ENCODE measurements at regions not wholly inside any gene's neighbourhood (a gene's known extent, or its start where the extent isn't known, plus 50 kb on each side); places are given as distances from the start of the nearest gene placed in this dataset.

DNA sequence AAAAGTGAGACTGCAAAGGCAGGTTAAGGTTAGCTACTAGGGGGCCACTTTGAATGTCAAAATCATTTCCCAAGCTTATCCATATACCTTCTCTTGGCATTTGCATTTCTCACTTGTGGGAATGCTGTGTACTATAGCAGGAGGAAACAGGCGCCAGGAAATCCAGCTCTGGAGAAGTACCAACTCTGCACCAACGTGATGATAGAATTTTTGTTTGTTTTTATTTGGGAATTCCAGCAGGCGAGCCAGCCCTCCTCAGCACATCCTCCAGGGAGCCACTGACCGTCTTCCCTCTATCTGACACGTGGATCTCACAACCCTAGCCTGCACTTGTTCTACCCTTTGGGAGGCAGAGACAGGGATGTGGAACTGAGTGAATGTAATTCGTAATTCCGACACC, 318.0 kb downstream of the ACTL7B start:
- TF ChIP-seq, protein P1, sequence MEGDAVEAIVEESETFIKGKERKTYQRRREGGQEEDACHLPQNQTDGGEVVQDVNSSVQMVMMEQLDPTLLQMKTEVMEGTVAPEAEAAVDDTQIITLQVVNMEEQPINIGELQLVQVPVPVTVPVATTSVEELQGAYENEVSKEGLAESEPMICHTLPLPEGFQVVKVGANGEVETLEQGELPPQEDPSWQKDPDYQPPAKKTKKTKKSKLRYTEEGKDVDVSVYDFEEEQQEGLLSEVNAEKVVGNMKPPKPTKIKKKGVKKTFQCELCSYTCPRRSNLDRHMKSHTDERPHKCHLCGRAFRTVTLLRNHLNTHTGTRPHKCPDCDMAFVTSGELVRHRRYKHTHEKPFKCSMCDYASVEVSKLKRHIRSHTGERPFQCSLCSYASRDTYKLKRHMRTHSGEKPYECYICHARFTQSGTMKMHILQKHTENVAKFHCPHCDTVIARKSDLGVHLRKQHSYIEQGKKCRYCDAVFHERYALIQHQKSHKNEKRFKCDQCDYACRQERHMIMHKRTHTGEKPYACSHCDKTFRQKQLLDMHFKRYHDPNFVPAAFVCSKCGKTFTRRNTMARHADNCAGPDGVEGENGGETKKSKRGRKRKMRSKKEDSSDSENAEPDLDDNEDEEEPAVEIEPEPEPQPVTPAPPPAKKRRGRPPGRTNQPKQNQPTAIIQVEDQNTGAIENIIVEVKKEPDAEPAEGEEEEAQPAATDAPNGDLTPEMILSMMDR (IDR thresholded peaks at IDR 0.05) = no peak
- DNase-seq (ENCODE audit: low spot score) = no peak
- no peak overlapping the region for H3K4me3 ChIP-seq

DNA sequence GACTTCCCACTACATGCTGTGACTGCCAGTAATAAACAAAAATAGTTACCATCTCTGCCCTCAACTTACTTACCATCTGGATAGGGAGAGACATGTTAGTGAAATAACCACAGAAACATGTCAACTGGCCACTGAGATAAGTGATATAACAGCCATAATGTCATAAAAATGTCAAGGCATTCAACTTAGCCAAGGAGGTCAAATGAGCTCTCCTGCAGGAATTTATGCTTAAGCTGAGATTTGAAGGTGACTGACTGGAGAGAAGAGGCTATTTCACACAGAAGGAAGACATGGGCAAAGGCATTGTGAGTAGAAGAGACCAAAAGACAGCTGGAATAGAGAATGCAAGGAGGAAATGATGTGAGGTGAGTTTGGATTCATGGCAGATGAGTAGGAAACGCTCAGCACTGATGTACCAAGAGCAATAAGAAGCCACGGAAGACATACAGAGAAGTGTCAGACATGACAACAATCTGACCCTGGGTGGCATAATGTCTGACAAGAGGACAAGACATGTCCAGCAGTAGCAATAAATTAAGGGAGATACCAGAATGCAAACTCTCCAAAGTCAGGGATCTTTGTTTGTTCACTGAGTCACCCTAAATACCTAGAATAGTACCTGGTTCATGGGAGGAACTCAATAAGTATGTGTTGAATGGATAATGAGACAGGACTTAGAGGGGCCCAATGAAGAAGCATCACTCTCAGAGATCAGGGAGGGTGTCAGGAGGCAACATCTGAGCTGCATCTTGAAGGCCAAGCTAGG, 318.8 kb downstream of the ACTL7B start:
- Histone ChIP-seq H3K27me3 (no peaks in the 10 kb centered on the region), H3K27ac (no peak overlapping the region), H3K36me3 (no peaks in the 10 kb centered on the region), H3K9me3 (no peaks in the 10 kb centered on the region), H3K4me3 (no peak overlapping the region), H3K4me1 (no peaks in the 10 kb centered on the region)
- DNase-seq (ENCODE audit: low spot score) = no peak
- TF ChIP-seq, protein P1 (IDR thresholded peaks at IDR 0.05) = no peak

More for the DNA sequence above, 318.0 kb downstream of the ACTL7B start:
- H3K27ac ChIP-seq = no peak overlapping the region
- no peaks in the 10 kb centered on the region for H3K27me3 ChIP-seq
- no peaks in the 10 kb centered on the region for H3K4me1 ChIP-seq
- no peaks in the 10 kb centered on the region for H3K36me3 ChIP-seq
- no peaks in the 10 kb centered on the region for H3K9me3 ChIP-seq

DNA sequence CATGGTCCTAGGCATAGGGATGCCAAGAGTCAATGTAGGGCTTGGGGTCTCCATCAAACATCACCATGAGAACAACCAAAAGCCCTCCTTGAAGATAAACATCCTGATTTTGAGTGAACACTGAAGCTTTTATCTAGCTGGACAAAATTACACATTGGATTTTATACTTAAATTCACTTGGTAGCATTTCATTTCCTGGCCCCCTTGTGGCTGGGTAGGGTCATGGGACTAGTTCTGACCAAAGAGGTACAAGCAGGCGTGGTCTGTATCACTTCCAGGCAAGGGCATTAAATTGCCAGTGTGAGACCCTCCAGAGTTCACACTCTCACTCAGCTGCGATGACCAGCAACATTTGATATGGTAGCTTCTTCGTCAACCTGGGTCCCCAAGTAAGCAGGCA, 320.3 kb downstream of the ACTL7B start:
- no peak for DNase-seq (ENCODE audit: low spot score)
- H3K9me3 ChIP-seq = no peaks in the 10 kb centered on the region
- H3K4me1 ChIP-seq = no peaks in the 10 kb centered on the region

DNA sequence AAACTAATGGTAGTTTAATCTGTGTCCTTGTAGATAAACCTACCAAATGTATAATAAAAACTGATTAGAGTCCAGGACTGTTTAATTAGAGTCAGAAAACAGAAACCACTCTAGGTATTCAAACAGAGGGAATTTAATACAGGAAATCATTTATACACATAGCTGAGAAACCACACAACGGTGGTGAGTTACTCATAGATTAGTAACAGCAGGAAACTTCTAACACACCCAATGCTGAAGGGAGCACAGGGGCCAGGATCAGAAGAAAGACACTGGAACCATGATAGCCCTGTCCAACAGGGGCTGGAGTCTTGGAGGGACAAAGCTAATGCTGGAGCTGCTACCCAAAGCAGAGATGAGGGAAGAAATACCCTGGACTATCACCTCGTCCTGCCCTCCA, 321.0 kb downstream of the ACTL7B start:
- Histone ChIP-seq H3K4me3 (no peak overlapping the region), H3K27me3 (no peaks in the 10 kb centered on the region), H3K9me3 (no peaks in the 10 kb centered on the region), H3K4me1 (no peaks in the 10 kb centered on the region), H3K36me3 (no peaks in the 10 kb centered on the region), H3K27ac (no peak overlapping the region)
- TF ChIP-seq, protein P1 (IDR thresholded peaks at IDR 0.05) = no peak
- no peak for DNase-seq (ENCODE audit: low spot score)

More for the DNA sequence above, 320.3 kb downstream of the ACTL7B start:
- H3K36me3 ChIP-seq = no peaks in the 10 kb centered on the region
- no peaks in the 10 kb centered on the region for H3K27me3 ChIP-seq
- TF ChIP-seq, protein P1 (IDR thresholded peaks at IDR 0.05) = peak in 1 of 2 donors; percentile 49
- H3K27ac ChIP-seq = no peak overlapping the region
- no peak overlapping the region for H3K4me3 ChIP-seq

DNA sequence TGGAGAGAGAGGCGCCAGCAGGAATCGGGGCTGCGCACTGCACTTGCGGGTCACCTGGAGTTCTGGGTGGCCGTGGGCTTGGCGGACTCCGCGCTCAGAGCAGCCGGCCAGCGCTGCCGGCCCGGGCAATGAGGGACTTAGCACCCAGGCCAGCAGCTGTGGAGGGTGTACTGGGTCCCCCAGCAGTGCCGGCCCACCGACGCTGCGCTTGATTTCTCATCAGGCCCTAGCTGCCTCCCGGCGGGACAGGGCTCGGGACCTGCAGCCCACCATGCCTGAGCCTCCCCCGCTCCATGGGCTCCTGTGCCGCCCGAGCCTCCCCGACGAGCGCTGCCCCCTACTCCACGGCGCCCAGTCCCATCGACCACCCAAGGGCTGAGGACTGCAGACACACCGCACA, 325.6 kb downstream of the ACTL7B start:
- Histone ChIP-seq H3K27ac (no peak overlapping the region), H3K27me3 (no peaks in the 10 kb centered on the region), H3K36me3 (no peaks in the 10 kb centered on the region), H3K4me3 (no peak overlapping the region), H3K9me3 (no peaks in the 10 kb centered on the region), H3K4me1 (no peaks in the 10 kb centered on the region)
- TF ChIP-seq, protein P1 (IDR thresholded peaks at IDR 0.05) = no peak
- no peak for DNase-seq (ENCODE audit: low spot score)

DNA sequence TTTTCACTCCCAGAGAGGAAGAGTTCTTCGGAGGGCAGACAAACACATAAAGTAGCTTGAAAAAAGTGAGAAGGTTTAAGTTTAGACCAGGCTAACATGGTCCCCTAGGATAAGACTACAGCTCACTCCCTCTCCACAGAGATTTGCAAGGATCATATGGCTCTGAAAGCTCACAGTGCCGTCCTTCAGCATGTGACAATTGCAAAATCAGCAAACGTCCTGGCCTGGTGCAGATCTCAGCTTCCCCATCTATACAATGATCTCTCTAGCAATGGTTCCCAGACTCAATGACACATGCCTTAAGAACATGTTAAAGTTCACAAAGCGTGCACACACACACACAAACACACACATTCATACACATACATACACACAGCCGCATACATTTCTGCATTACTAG, 327.6 kb downstream of the ACTL7B start:
- Histone ChIP-seq H3K36me3 (no peaks in the 10 kb centered on the region), H3K4me3 (no peak overlapping the region), H3K4me1 (no peaks in the 10 kb centered on the region), H3K27ac (no peak overlapping the region), H3K9me3 (no peaks in the 10 kb centered on the region), H3K27me3 (no peaks in the 10 kb centered on the region)
- TF ChIP-seq, protein P1 (IDR thresholded peaks at IDR 0.05) = no peak
- no peak for DNase-seq (ENCODE audit: low spot score)
